Thyroid gland (tissue), 4 donors: ENCODE measurements at regions not wholly inside any gene's neighbourhood (a gene's known extent, or its start where the extent isn't known, plus 50 kb on each side); places are given as distances from the start of the nearest gene placed in this dataset.

Experiments
- DNase-seq, 2 donors: peaks; one replicate each; pipeline ENCODE4 v3.0.0-alpha.2; 2019
- H3K27ac ChIP-seq, 3 donors: fragments of 200-600 bp; sonication (generic); 1 replicate in 2 of 3; 2 replicates in 1 of 3; pipeline ENCODE4 v1.5.1; 2016 to 2019; ENCODE audit warnings: mild to moderate bottlenecking in 1 of 3, moderate library complexity in 1 of 3
- H3K27me3 ChIP-seq: fragments of 200-600 bp; sonication (generic); one replicate; pipeline ENCODE4 v1.5.1; 2019
- H3K36me3 ChIP-seq, 2 donors: fragments of 200-600 bp; sonication (generic); one replicate each; pipeline ENCODE4 v1.5.1; 2016 to 2019
- H3K4me1 ChIP-seq, 2 donors: fragments of 200-600 bp; sonication (generic); one replicate each; pipeline ENCODE4 v1.5.1; 2017 to 2019
- H3K4me3 ChIP-seq, 3 donors: fragments of 200-600 bp; sonication (generic); replicated peaks in 1 of 3; 1 replicate in 2 of 3; 2 replicates in 1 of 3; pipeline ENCODE4 v1.5.1; 2016; ENCODE audit warnings: mild to moderate bottlenecking in 1 of 3
- H3K9me3 ChIP-seq: fragments of 200-600 bp; sonication (generic); one replicate; pipeline ENCODE4 v1.5.1; 2017
- POLR2A ChIP-seq, 2 donors: fragments of 450-650 bp; IDR thresholded peaks; one replicate each; pipeline ENCODE4 v1.6.1; 2017; ENCODE audit warnings: antibody characterized with exemption in 2 of 2, mild to moderate bottlenecking in 2 of 2, moderate library complexity in 1 of 2
- WGBS, 2 donors: methylation state at CpG; one replicate each; pipeline ENCODE4 v1.1.5; 2017; 5-methylcytosine and 5-hydroxymethylcytosine counted together
- intact Hi-C: fragments of 100-400 bp; cut with DNase I; formaldehyde crosslinking; loops from one replicate; pipeline ENCODE4 v1.15.1; 2023
- TF ChIP-seq, protein P1 (sequence below), 6 experiments: fragments of 200-600 bp in 3 of 6; fragments of 450-650 bp in 3 of 6; sonication (generic) in 3 of 6; IDR thresholded peaks; one replicate each; pipeline ENCODE4 v1.5.1; 2016 to 2019; ENCODE audit warnings: antibody characterized with exemption in 6 of 6, mild to moderate bottlenecking in 2 of 6, inconsistent platforms in 1 of 6, moderate library complexity in 1 of 6

DNA sequence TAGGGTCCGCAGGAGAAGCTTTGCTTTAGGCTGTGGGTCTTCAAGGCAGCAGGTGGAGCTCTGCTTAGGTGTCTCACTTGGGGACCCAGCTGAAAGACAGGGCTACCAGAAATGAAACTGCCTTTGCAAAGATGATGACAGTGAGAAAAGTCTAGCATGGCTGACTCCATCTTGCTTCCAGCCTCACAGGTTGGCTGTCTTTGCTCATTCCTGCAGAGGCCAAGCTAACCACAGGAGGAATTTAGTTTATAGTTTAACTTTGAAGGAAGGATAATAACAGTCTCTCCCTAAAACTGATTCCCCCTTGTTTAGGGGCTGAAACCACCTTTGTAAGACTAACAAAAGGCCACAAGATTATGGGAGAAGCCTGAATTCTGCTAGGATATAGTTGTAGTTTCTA is 252.4 kb downstream of the UQCRFS1 start:
- DNase-seq: no peak
- TF ChIP-seq POLR2A (IDR thresholded peaks at IDR 0.05): no peak
- TF ChIP-seq, protein P1, sequence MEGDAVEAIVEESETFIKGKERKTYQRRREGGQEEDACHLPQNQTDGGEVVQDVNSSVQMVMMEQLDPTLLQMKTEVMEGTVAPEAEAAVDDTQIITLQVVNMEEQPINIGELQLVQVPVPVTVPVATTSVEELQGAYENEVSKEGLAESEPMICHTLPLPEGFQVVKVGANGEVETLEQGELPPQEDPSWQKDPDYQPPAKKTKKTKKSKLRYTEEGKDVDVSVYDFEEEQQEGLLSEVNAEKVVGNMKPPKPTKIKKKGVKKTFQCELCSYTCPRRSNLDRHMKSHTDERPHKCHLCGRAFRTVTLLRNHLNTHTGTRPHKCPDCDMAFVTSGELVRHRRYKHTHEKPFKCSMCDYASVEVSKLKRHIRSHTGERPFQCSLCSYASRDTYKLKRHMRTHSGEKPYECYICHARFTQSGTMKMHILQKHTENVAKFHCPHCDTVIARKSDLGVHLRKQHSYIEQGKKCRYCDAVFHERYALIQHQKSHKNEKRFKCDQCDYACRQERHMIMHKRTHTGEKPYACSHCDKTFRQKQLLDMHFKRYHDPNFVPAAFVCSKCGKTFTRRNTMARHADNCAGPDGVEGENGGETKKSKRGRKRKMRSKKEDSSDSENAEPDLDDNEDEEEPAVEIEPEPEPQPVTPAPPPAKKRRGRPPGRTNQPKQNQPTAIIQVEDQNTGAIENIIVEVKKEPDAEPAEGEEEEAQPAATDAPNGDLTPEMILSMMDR (IDR thresholded peaks at IDR 0.05): no peak
- H3K27me3 ChIP-seq: no peaks in the 10 kb centered on the region
- H3K4me3 ChIP-seq: no peak overlapping the region
- H3K36me3 ChIP-seq: no peaks in the 10 kb centered on the region
- H3K9me3 ChIP-seq: no peaks in the 10 kb centered on the region
- intact Hi-C loops: no loop called here
- 100% methylated on average over 1 of the region's 1 CpG for WGBS, 2 donors
- H3K4me1 ChIP-seq: no peaks in the 10 kb centered on the region
- no peak overlapping the region for H3K27ac ChIP-seq

DNA sequence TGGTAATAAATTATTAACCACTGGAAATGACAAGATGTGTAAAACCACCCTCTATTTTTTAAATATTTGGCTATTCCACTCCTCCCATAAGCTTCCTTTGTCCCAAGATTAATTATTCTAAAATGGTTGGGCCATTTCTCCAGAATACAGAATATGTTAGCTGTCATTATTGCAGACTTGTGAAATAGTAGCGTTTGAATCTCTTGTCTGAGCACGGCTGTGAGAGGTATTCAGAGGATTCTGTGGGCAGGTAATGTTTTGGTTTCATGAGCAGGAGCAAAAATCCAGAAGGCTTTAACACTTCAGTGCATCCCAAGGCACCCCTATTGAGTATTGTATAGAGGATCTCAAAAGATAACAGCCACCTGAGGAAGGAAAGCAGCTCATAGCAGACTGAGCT is 256.0 kb downstream of the UQCRFS1 start:
- Histone ChIP-seq H3K27ac (no peak overlapping the region), H3K4me3 (no peak overlapping the region), H3K4me1 (no peaks in the 10 kb centered on the region), H3K27me3 (no peaks in the 10 kb centered on the region), H3K36me3 (no peaks in the 10 kb centered on the region), H3K9me3 (no peaks in the 10 kb centered on the region)
- DNase-seq: no peak
- TF ChIP-seq POLR2A (IDR thresholded peaks at IDR 0.05): no peak
- TF ChIP-seq, protein P1 (IDR thresholded peaks at IDR 0.05): no peak
- WGBS, 2 donors: 39 to 41% methylated on average over 2 of the region's 2 CpGs
- intact Hi-C loops: no loop called here

DNA sequence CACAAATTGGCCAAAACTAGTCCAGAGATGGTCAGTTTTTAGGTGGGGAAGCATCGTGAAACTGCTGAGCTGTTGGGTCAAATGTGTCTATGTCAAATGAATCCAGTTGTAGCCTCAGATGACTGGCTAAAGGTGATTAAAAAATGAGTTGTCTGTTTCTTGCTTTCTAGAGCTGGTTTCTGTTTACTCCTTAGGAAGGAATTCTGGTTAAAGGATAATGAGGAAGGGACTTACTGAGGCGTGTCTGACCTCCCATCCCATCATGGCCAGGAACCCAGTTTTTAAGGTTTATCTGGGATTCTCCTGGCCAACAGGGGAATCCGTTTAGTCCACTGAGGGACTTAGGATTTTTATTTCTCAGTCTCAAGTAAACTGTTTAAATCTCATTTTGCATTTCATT is 256.5 kb downstream of the UQCRFS1 start:
- intact Hi-C loops: no loop called here
- 82 to 85% methylated on average over 3 of the region's 3 CpGs for WGBS, 2 donors
- no peaks in the 10 kb centered on the region for H3K27me3 ChIP-seq

DNA sequence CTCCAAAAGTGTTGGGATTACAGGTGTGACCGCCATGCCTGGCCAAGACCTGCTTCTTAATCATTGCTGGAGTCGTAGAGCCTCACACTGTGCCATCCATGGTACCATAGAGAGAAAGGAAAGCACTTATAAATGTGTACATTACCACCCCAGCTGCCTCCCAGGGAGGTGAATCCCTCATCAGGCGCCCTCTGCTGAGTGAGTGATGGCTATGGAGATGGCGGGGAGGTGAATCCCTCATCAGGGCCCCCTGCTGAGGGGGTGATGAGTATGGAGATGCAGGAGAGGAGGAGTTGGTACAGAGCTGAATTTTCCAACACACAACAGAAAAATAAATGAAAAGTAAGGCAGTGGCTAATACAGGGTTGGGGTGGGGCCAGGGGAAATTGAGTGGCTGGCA is 263.4 kb downstream of the UQCRFS1 start:
- WGBS, 2 donors: 82 to 84% methylated on average over 4 of the region's 4 CpGs
- Histone ChIP-seq H3K27ac (no peak overlapping the region), H3K4me1 (no peaks in the 10 kb centered on the region), H3K27me3 (no peaks in the 10 kb centered on the region), H3K36me3 (no peaks in the 10 kb centered on the region), H3K4me3 (no peak overlapping the region), H3K9me3 (no peaks in the 10 kb centered on the region)
- TF ChIP-seq, protein P1 (IDR thresholded peaks at IDR 0.05): no peak
- no peak for TF ChIP-seq POLR2A (IDR thresholded peaks at IDR 0.05)
- no peak for DNase-seq
- intact Hi-C loops: no loop called here

More for the DNA sequence above, 256.5 kb downstream of the UQCRFS1 start:
- no peak overlapping the region for H3K27ac ChIP-seq
- TF ChIP-seq, protein P1 (IDR thresholded peaks at IDR 0.05): no peak
- TF ChIP-seq POLR2A (IDR thresholded peaks at IDR 0.05): no peak
- H3K4me3 ChIP-seq: no peak overlapping the region
- no peaks in the 10 kb centered on the region for H3K4me1 ChIP-seq
- no peaks in the 10 kb centered on the region for H3K9me3 ChIP-seq
- DNase-seq: no peak
- H3K36me3 ChIP-seq: no peaks in the 10 kb centered on the region

DNA sequence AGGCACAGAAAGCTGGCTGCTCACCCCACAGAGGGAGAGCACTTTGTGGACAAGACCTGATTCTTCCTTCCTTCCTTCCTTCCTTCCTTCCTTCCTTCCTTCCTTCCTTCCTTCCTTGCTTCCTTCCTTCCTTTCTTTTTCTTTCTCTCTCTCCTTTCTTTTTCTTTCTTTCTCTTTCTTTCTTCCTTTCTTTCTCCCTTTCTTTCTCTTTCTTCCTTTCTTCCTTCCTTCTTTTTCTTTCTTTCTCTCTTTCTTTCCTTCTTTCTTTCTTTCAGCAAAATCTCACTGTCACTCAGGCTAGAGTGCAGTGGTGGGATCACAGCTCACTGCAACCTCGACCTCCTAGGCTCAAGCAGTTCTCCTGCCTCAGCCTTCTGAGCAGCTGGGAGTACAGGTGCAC is 263.9 kb downstream of the UQCRFS1 start:
- intact Hi-C loops: no loop called here
- Histone ChIP-seq H3K9me3 (no peaks in the 10 kb centered on the region), H3K4me1 (no peaks in the 10 kb centered on the region), H3K4me3 (no peak overlapping the region), H3K27ac (no peak overlapping the region), H3K27me3 (no peaks in the 10 kb centered on the region), H3K36me3 (no peaks in the 10 kb centered on the region)
- no peak for TF ChIP-seq POLR2A (IDR thresholded peaks at IDR 0.05)
- TF ChIP-seq, protein P1 (IDR thresholded peaks at IDR 0.05): no peak
- WGBS, 2 donors: 53 to 62% methylated on average over 1 of the region's 1 CpG
- DNase-seq: no peak
